ENCODE measurements at regions not wholly inside any gene's neighbourhood (a gene's known extent, or its start where the extent isn't known, plus 50 kb on each side); places are given as distances from the start of the nearest gene placed in this dataset.

DNA sequence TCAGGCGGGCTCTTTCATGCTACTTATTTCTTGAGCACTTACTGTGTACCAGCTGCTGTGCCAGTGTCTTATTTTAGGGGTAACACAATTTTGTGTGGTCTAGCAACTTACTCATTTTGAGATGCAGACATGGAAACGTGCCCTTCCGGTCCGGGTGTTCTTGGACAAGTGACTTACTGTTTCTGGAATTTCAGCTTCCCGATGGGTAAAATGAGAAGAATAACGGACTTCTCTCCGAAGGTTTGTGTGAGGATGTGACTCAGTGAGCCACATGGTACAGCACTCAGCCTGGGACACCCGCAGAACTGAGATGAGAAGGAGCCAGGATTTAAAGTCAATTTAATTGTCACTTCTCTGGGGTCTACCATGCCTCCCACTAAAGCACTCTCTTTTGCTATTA lies 114.5 kb upstream of the SYT13 start:
- Histone ChIP-seq H3K36me3 (ENCODE audit: insufficient read depth) (no peaks in the 10 kb centered on the region), H4K20me1 (replicated peaks; ENCODE audit: insufficient read depth) (no peaks in the 10 kb centered on the region), H3K27ac (ENCODE audit: low read depth) (no peak overlapping the region), H3F3A (replicated peaks; ENCODE audit: low read depth) (no peaks in the 10 kb centered on the region), H3K9me2 (ENCODE audit: insufficient read depth) (no peaks in the 10 kb centered on the region), H3K4me2 (no peak overlapping the region), H3K27me3 (ENCODE audit: insufficient read depth) (no peaks in the 10 kb centered on the region), H3K4me1 (ENCODE audit: insufficient read depth) (0 out of 2 replicates have a peak, but pooled peaks cover 9% of the 10 kb centered on the region), H3K79me2 (replicated peaks; ENCODE audit: insufficient read depth) (no peaks in the 10 kb centered on the region), H2AFZ (no peak overlapping the region), H3K4me3 (no peak overlapping the region)
- no peak overlapping the region for H3K27ac Mint-ChIP-seq
- DNase-seq (ENCODE audit: low spot score) (no peak), ATAC-seq (no peak)
- H3K9me3 Mint-ChIP-seq: no peaks in the 10 kb centered on the region
- no peak overlapping the region for H3K4me3 Mint-ChIP-seq
- H3K27me3 Mint-ChIP-seq (ENCODE audit: insufficient read depth, low read depth, poor library complexity): no peaks in the 10 kb centered on the region
- H3K4me1 Mint-ChIP-seq: peaks cover 14% of the 10 kb centered on the region; the same call in 2 of the 3 replicates
- TF ChIP-seq, protein P1, sequence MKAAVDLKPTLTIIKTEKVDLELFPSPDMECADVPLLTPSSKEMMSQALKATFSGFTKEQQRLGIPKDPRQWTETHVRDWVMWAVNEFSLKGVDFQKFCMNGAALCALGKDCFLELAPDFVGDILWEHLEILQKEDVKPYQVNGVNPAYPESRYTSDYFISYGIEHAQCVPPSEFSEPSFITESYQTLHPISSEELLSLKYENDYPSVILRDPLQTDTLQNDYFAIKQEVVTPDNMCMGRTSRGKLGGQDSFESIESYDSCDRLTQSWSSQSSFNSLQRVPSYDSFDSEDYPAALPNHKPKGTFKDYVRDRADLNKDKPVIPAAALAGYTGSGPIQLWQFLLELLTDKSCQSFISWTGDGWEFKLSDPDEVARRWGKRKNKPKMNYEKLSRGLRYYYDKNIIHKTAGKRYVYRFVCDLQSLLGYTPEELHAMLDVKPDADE (IDR thresholded peaks at IDR 0.05): no peak
- TF ChIP-seq, protein P2, sequence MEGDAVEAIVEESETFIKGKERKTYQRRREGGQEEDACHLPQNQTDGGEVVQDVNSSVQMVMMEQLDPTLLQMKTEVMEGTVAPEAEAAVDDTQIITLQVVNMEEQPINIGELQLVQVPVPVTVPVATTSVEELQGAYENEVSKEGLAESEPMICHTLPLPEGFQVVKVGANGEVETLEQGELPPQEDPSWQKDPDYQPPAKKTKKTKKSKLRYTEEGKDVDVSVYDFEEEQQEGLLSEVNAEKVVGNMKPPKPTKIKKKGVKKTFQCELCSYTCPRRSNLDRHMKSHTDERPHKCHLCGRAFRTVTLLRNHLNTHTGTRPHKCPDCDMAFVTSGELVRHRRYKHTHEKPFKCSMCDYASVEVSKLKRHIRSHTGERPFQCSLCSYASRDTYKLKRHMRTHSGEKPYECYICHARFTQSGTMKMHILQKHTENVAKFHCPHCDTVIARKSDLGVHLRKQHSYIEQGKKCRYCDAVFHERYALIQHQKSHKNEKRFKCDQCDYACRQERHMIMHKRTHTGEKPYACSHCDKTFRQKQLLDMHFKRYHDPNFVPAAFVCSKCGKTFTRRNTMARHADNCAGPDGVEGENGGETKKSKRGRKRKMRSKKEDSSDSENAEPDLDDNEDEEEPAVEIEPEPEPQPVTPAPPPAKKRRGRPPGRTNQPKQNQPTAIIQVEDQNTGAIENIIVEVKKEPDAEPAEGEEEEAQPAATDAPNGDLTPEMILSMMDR (conservative IDR thresholded peaks at IDR 0.05; ENCODE audit: low read depth in 2 of 2): no peak
- TF ChIP-seq JUNB (IDR thresholded peaks at IDR 0.05; ENCODE audit: unreplicated experiment): no peak
- TF ChIP-seq NANOG (IDR thresholded peaks at IDR 0.05; ENCODE audit: borderline replicate concordance): no peak
- no peak for TF ChIP-seq EZH2 (IDR thresholded peaks at IDR 0.05; ENCODE audit: low read depth, unreplicated experiment)
- no peak for TF ChIP-seq STAT1 (IDR thresholded peaks at IDR 0.05; ENCODE audit: unreplicated experiment)
- no peak for TF ChIP-seq CREB1 (CRISPR knock-in tag; IDR thresholded peaks at IDR 0.05; ENCODE audit: low read depth)
- TF ChIP-seq, protein P3, sequence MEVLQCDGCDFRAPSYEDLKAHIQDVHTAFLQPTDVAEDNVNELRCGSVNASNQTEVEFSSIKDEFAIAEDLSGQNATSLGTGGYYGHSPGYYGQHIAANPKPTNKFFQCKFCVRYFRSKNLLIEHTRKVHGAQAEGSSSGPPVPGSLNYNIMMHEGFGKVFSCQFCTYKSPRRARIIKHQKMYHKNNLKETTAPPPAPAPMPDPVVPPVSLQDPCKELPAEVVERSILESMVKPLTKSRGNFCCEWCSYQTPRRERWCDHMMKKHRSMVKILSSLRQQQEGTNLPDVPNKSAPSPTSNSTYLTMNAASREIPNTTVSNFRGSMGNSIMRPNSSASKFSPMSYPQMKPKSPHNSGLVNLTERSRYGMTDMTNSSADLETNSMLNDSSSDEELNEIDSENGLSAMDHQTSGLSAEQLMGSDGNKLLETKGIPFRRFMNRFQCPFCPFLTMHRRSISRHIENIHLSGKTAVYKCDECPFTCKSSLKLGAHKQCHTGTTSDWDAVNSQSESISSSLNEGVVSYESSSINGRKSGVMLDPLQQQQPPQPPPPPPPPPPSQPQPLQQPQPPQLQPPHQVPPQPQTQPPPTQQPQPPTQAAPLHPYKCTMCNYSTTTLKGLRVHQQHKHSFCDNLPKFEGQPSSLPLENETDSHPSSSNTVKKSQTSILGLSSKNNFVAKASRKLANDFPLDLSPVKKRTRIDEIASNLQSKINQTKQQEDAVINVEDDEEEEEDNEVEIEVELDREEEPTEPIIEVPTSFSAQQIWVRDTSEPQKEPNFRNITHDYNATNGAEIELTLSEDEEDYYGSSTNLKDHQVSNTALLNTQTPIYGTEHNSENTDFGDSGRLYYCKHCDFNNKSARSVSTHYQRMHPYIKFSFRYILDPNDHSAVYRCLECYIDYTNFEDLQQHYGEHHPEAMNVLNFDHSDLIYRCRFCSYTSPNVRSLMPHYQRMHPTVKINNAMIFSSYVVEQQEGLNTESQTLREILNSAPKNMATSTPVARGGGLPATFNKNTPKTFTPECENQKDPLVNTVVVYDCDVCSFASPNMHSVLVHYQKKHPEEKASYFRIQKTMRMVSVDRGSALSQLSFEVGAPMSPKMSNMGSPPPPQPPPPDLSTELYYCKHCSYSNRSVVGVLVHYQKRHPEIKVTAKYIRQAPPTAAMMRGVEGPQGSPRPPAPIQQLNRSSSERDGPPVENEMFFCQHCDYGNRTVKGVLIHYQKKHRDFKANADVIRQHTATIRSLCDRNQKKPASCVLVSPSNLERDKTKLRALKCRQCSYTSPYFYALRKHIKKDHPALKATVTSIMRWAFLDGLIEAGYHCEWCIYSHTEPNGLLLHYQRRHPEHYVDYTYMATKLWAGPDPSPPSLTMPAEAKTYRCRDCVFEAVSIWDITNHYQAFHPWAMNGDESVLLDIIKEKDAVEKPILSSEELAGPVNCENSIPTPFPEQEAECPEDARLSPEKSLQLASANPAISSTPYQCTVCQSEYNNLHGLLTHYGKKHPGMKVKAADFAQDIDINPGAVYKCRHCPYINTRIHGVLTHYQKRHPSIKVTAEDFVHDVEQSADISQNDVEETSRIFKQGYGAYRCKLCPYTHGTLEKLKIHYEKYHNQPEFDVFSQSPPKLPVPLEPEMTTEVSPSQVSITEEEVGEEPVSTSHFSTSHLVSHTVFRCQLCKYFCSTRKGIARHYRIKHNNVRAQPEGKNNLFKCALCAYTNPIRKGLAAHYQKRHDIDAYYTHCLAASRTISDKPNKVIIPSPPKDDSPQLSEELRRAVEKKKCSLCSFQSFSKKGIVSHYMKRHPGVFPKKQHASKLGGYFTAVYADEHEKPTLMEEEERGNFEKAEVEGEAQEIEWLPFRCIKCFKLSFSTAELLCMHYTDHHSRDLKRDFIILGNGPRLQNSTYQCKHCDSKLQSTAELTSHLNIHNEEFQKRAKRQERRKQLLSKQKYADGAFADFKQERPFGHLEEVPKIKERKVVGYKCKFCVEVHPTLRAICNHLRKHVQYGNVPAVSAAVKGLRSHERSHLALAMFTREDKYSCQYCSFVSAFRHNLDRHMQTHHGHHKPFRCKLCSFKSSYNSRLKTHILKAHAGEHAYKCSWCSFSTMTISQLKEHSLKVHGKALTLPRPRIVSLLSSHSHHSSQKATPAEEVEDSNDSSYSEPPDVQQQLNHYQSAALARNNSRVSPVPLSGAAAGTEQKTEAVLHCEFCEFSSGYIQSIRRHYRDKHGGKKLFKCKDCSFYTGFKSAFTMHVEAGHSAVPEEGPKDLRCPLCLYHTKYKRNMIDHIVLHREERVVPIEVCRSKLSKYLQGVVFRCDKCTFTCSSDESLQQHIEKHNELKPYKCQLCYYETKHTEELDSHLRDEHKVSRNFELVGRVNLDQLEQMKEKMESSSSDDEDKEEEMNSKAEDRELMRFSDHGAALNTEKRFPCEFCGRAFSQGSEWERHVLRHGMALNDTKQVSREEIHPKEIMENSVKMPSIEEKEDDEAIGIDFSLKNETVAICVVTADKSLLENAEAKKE (CRISPR knock-in tag; IDR thresholded peaks at IDR 0.05): no peak
- TF ChIP-seq ZNF114 (CRISPR knock-in tag; IDR thresholded peaks at IDR 0.05): no peak
- TF ChIP-seq ZNF331 (CRISPR knock-in tag; IDR thresholded peaks at IDR 0.05; ENCODE audit: low read depth): no peak
- TF ChIP-seq REST (IDR thresholded peaks at IDR 0.05; ENCODE audit: unreplicated experiment): no peak
- H3K36me3 Mint-ChIP-seq (ENCODE audit: low read depth): no peaks in the 10 kb centered on the region

All from GM23338 (cell line).